Tibial nerve (tissue), 4 donors: ENCODE measurements at regions not wholly inside any gene's neighbourhood (a gene's known extent, or its start where the extent isn't known, plus 50 kb on each side); places are given as distances from the start of the nearest gene placed in this dataset.

Experiments
- DNase-seq, 2 donors: peaks; one replicate each; pipeline ENCODE4 v3.0.0-alpha.2; 2019; ENCODE audit warnings: low spot score in 2 of 2
- H3K27ac ChIP-seq, 4 donors: fragments of 200-600 bp; sonication (generic) in 3 of 4; one replicate each; pipeline ENCODE4 v1.5.1; 2017 to 2019; ENCODE audit warnings: mild to moderate bottlenecking in 1 of 4
- H3K27me3 ChIP-seq, 2 donors: fragments of 200-600 bp; sonication (generic) in 1 of 2; one replicate each; pipeline versions ENCODE4 v1.5.1 to v1.6.0; 2017 to 2019
- H3K36me3 ChIP-seq, 3 donors: fragments of 200-600 bp; sonication (generic); one replicate each; pipeline ENCODE4 v1.5.1; 2018 to 2019
- H3K4me1 ChIP-seq, 4 donors: fragments of 200-600 bp; sonication (generic) in 3 of 4; one replicate each; pipeline ENCODE4 v1.5.1; 2017 to 2019
- H3K4me3 ChIP-seq, 4 donors: fragments of 200-600 bp; sonication (generic) in 3 of 4; one replicate each; pipeline ENCODE4 v1.5.1; 2017 to 2019; ENCODE audit warnings: mild to moderate bottlenecking in 1 of 4, moderate library complexity in 1 of 4
- H3K9me3 ChIP-seq, 4 donors: fragments of 200-600 bp; sonication (generic) in 3 of 4; one replicate each; pipeline ENCODE4 v1.5.1; 2017 to 2019
- CTCF ChIP-seq, 5 experiments: fragments of 200-600 bp in 3 of 5; fragments of 450-650 bp in 2 of 5; sonication (generic) in 3 of 5; IDR thresholded peaks; one replicate each; pipeline ENCODE4 v1.5.1; 2016 to 2019; ENCODE audit warnings: antibody characterized with exemption in 5 of 5, mild to moderate bottlenecking in 3 of 5, moderate library complexity in 2 of 5
- EP300 ChIP-seq, 2 donors: sonication (generic); formaldehyde crosslinking; IDR thresholded peaks; one replicate each; pipeline ENCODE4 v1.6.1; 2017; ENCODE audit warnings: antibody characterized with exemption in 2 of 2, mild to moderate bottlenecking in 1 of 2
- POLR2A ChIP-seq, 2 donors: fragments of 450-650 bp; IDR thresholded peaks; one replicate each; pipeline ENCODE4 v1.6.1; 2017; ENCODE audit warnings: antibody characterized with exemption in 2 of 2, mild to moderate bottlenecking in 2 of 2, moderate library complexity in 2 of 2
- WGBS, 2 donors: methylation state at CpG; one replicate each; pipeline ENCODE4 v1.1.5; 2018; 5-methylcytosine and 5-hydroxymethylcytosine counted together

DNA sequence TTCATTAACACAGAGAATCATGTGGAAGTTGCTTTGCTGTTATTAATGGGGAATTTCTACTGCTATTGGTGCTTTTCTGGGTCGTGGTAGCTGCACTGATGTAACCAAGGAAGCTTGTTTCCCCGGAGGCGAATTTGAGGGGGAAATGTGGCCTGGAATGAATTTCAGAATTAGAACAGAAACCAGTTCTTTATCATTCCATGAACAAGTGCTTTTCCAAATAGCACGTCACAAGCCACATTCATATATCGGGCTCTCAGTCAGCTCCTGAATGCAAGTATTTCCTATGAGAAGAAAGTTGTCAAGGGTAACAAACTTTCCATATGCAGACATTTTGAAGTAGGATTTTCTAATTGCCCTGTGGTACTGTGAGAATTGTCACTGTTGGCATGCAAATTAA is 1353.2 kb downstream of the AACS start:
- Histone ChIP-seq H3K27me3 (no peaks in the 10 kb centered on the region), H3K36me3 (no peaks in the 10 kb centered on the region), H3K9me3 (no peaks in the 10 kb centered on the region), H3K4me1 (peaks cover 0 to 5% (median 0%) of the 10 kb centered on the region in 4 donors), H3K27ac (no peak overlapping the region), H3K4me3 (no peak overlapping the region)
- TF ChIP-seq CTCF (IDR thresholded peaks at IDR 0.05), result no peak
- no peak for TF ChIP-seq EP300 (IDR thresholded peaks at IDR 0.05)
- no peak for TF ChIP-seq POLR2A (IDR thresholded peaks at IDR 0.05)
- DNase-seq, result no peak
- 37 to 38% methylated on average over 5 of the region's 5 CpGs for WGBS, 2 donors

GRCh38 chr12:126419131-126419530 is 1353.9 kb downstream of the AACS start:
- Histone ChIP-seq H3K9me3 (no peaks in the 10 kb centered on the region), H3K27ac (no peak overlapping the region), H3K27me3 (no peaks in the 10 kb centered on the region), H3K36me3 (no peaks in the 10 kb centered on the region), H3K4me1 (peaks cover 0 to 5% (median 0%) of the 10 kb centered on the region in 4 donors), H3K4me3 (no peak overlapping the region)
- 30 to 49% methylated on average over 2 of the region's 2 CpGs for WGBS, 2 donors
- TF ChIP-seq EP300 (IDR thresholded peaks at IDR 0.05) (no peak), POLR2A (IDR thresholded peaks at IDR 0.05) (no peak), CTCF (IDR thresholded peaks at IDR 0.05) (no peak)
- DNase-seq, result no peak

DNA sequence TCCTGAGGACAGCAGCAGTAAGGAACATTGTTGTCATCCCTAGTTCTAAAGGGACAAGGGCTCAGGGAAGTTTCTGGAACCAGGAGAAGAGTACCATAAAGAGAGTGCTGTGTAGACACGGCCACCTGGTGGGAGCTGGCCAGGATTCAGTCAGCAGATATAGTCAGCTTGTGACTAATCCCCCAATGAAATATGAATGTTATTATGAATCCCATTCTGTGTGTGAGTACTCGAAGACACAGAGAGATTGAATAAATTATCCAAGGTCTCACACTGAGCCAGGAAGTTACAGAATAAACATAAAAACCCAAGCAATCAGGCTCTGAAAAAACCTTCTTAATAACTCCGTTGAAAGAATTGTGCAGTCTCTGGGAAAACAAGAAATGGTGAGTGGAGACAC is 1359.5 kb downstream of the AACS start:
- no peak for TF ChIP-seq CTCF (IDR thresholded peaks at IDR 0.05)
- no peak for TF ChIP-seq EP300 (IDR thresholded peaks at IDR 0.05)
- TF ChIP-seq POLR2A (IDR thresholded peaks at IDR 0.05), result no peak
- Histone ChIP-seq H3K27me3 (no peaks in the 10 kb centered on the region), H3K9me3 (no peaks in the 10 kb centered on the region), H3K4me3 (no peak overlapping the region), H3K4me1 (no peaks in the 10 kb centered on the region), H3K36me3 (no peaks in the 10 kb centered on the region), H3K27ac (no peak overlapping the region)
- WGBS, 2 donors, result 34% methylated on average over 3 of the region's 3 CpGs
- DNase-seq, result no peak

GRCh38 chr12:126425264-126425663 is 1360.0 kb downstream of the AACS start:
- Histone ChIP-seq H3K9me3 (no peaks in the 10 kb centered on the region), H3K27me3 (no peaks in the 10 kb centered on the region), H3K36me3 (no peaks in the 10 kb centered on the region), H3K4me1 (no peaks in the 10 kb centered on the region), H3K27ac (no peak overlapping the region), H3K4me3 (no peak overlapping the region)
- 80 to 87% methylated on average over 7 of the region's 7 CpGs for whole genome bisulfite sequencing, 2 donors
- TF ChIP-seq CTCF (IDR thresholded peaks at IDR 0.05), result no peak
- no peak for TF ChIP-seq EP300 (IDR thresholded peaks at IDR 0.05)
- TF ChIP-seq POLR2A (IDR thresholded peaks at IDR 0.05), result no peak
- DNase-seq, result no peak

GRCh38 chr12:126428769-126429168 is 1363.5 kb downstream of the AACS start:
- no peak overlapping the region for H3K27ac ChIP-seq
- no peak for DNase-seq
- no peaks in the 10 kb centered on the region for H3K27me3 ChIP-seq
- H3K4me3 ChIP-seq, result no peak overlapping the region
- WGBS, 2 donors, result 77 to 84% methylated on average over 5 of the region's 5 CpGs
- TF ChIP-seq CTCF (IDR thresholded peaks at IDR 0.05), result no peak
- no peak for TF ChIP-seq POLR2A (IDR thresholded peaks at IDR 0.05)
- TF ChIP-seq EP300 (IDR thresholded peaks at IDR 0.05), result no peak
- no peaks in the 10 kb centered on the region for H3K9me3 ChIP-seq
- H3K36me3 ChIP-seq, result no peaks in the 10 kb centered on the region
- H3K4me1 ChIP-seq, result no peaks in the 10 kb centered on the region
